ENCODE measurements at regions not wholly inside any gene's neighbourhood (a gene's known extent, or its start where the extent isn't known, plus 50 kb on each side); places are given as distances from the start of the nearest gene placed in this dataset.

DNA sequence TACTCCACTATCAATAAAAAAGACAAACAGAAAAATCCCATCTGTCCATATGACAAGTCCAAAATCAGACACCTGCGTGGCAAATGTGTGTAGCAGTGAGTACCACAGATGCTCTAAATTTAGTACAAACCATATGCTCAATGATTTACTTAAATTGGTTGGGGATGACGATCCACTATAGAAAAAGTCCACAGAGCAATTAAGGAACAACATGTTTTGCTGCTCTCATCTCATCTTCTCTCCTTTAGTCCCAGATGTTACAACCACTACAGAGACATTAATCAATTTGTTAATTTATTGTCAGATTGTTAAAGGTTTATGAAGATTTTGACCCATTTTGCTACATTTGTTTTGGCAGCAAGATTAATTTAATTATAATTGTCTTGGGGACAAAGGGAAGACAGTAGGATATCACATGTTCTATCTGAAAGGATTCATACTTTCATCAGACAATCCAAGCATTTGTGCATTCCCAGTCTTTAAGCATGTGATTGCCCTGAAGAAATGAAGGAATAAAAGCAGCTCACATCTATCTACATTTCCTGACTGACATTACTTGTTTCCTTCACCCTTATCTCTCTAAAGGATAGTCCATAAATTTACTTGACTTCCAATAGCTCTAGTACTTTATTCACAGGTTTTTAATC, 2268.1 kb downstream of the PCDH7 start:
- no peaks in the 10 kb centered on the region for H3K4me1 Mint-ChIP-seq (ENCODE audit: low read depth)
- CTCF ChIA-PET: no interaction called here

DNA sequence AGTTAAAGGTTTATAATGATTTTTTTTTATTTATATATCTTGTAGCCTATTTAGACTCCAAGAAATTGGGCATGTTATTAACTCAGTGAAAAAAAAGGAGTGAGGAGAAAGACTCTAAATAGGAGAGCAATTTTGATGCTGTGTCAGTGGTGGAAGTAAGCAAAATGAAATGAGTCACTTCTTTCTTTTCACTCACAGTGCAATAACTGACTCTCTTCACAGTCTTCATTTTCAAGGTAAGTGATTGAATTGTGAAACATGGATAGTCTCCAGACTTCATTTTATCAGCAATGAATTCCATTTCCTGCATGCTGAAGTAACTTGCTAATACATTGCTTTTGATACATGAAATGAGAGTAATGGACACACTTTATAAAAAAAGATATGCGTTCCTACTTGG, 2271.5 kb downstream of the PCDH7 start:
- no peak overlapping the region for H3K27ac Mint-ChIP-seq
- DNase-seq: no peak
- no peaks in the 10 kb centered on the region for H3K4me1 Mint-ChIP-seq (ENCODE audit: low read depth)
- H3K36me3 Mint-ChIP-seq (ENCODE audit: low read depth): no peaks in the 10 kb centered on the region
- no peak overlapping the region for H3K4me3 Mint-ChIP-seq
- intact Hi-C loops (cut with micrococcal nuclease): no loop called here
- CTCF ChIA-PET: no interaction called here
- H3K27me3 Mint-ChIP-seq (ENCODE audit: low read depth): no peaks in the 10 kb centered on the region
- H3K9me3 Mint-ChIP-seq: no peaks in the 10 kb centered on the region

More for the DNA sequence above, 2268.1 kb downstream of the PCDH7 start:
- Mint-ChIP-seq H3K4me3 (no peak overlapping the region), H3K9me3 (peaks cover 2% of the 10 kb centered on the region), H3K27ac (no peak overlapping the region), H3K27me3 (ENCODE audit: low read depth) (no peaks in the 10 kb centered on the region), H3K36me3 (ENCODE audit: low read depth) (no peaks in the 10 kb centered on the region)
- no peak for DNase-seq
- intact Hi-C loops (cut with micrococcal nuclease): no loop called here

DNA sequence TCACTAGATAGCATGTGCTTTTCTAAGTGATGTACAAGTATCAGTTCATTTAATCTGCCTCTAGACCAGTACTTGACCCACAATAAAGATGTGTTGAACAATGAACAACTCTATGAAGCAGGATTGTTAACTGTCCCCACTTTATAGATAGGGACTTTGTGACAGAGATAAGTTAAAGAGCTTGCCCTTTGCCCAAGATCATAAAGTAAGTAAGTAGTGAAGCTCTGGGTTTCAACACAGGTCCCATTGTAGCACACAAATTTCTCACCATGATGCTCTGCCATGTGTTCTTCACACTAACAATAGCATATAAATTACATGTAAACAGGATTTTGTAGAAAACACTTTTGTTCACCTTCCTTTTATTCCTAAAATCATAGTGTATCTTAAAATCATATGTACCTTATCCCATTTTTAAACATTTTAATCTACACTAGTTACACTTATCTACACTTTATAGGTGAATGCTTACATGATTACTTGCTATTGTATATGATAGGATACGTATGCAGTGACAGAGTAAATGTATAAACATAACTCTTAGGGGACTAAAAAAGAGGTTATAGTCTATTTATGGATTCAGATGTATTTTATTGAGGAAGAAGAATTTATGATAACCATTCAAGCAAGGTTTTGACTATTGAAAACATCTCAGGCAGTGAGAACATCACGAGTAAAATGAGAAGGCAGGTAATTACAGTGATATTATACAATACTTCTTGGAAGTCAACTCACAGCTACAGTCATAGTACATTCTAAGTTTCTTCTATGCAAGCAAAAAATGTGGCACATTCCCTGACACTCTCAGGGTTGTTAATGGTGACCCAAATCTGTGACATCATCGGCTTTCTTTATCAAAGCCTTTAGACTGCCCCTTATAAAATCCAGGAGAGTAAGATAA, 2275.1 kb downstream of the PCDH7 start:
- CTCF ChIA-PET: no interaction called here
- Mint-ChIP-seq H3K4me1 (ENCODE audit: low read depth) (no peaks in the 10 kb centered on the region), H3K36me3 (ENCODE audit: low read depth) (no peaks in the 10 kb centered on the region), H3K4me3 (no peak overlapping the region), H3K27me3 (ENCODE audit: low read depth) (no peaks in the 10 kb centered on the region), H3K27ac (no peak overlapping the region), H3K9me3 (peaks cover 3% of the 10 kb centered on the region)
- no peak for DNase-seq
- intact Hi-C loops (cut with micrococcal nuclease): no loop called here

DNA sequence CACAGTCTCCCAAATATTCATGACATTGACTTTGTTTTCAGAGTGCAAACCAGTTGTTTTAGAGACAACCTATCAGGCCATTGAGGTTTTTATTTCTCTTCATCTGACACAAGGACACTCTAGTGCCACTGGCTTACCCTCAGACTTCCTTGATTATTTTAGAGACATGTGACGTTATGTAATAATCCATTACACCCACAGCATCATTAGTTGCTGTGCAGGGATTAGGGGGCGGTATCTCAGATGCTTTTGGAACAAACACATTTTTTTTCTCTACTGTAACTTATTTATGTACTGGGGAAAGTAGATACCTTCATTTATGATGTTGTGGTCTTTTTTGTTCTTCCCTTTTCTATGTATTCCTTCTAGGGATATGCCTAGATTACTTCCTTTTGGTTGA, 2293.1 kb downstream of the PCDH7 start:
- DNase-seq: no peak
- intact Hi-C loops (cut with micrococcal nuclease): no loop called here
- no peak overlapping the region for H3K4me3 Mint-ChIP-seq
- H3K27me3 Mint-ChIP-seq (ENCODE audit: low read depth): no peaks in the 10 kb centered on the region
- H3K4me1 Mint-ChIP-seq (ENCODE audit: low read depth): no peaks in the 10 kb centered on the region
- no peaks in the 10 kb centered on the region for H3K36me3 Mint-ChIP-seq (ENCODE audit: low read depth)
- peaks cover 9% of the 10 kb centered on the region for H3K9me3 Mint-ChIP-seq
- H3K27ac Mint-ChIP-seq: no peak overlapping the region
- CTCF ChIA-PET: no interaction called here

DNA sequence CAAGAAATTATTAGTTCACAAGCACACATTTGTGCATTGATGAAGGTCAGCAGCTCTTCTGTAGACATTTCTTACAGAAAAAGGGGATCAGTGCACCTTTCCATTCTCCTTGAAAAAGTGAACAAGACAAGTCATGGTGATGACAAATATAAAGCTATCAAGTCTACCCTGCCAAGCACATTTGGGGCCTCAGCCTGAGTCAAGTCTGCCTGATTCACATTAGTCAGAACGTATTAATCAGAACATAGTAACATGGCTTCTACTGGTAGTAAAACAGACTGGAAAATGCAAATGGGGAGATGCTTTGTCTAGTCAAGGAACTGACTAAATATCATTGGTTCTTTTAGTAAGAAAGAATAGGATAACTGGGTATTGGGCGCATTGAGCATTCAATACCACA, 2305.1 kb downstream of the PCDH7 start:
- CTCF ChIA-PET: no interaction called here
- H3K27me3 Mint-ChIP-seq (ENCODE audit: low read depth): no peaks in the 10 kb centered on the region
- no peak overlapping the region for H3K4me3 Mint-ChIP-seq
- no peaks in the 10 kb centered on the region for H3K4me1 Mint-ChIP-seq (ENCODE audit: low read depth)
- no peaks in the 10 kb centered on the region for H3K36me3 Mint-ChIP-seq (ENCODE audit: low read depth)
- no peak overlapping the region for H3K27ac Mint-ChIP-seq
- intact Hi-C loops (cut with micrococcal nuclease): no loop called here
- no peak for DNase-seq
- peaks cover 2% of the 10 kb centered on the region for H3K9me3 Mint-ChIP-seq

DNA sequence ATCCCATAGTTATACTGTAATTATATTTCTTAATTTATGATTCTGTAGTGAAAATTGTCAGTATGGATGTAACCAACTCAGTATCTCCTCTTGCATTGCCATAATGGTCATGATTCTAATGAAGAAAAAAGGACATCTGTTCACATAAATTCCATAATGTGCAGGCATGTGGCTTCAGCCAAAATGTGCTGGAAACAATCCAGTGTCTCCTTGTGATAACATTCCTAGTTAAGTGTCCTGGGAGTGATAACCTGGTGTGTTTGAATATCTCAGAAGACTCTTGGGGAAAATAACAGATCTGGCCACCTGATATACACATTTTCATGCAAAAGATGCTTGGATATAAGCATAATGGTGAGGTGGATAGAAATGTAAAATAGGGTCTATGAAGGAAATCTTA, 2309.8 kb downstream of the PCDH7 start:
- DNase-seq: no peak
- no peak overlapping the region for H3K27ac Mint-ChIP-seq
- intact Hi-C loops (cut with micrococcal nuclease): no loop called here
- H3K4me3 Mint-ChIP-seq: no peak overlapping the region
- H3K36me3 Mint-ChIP-seq (ENCODE audit: low read depth): no peaks in the 10 kb centered on the region
- CTCF ChIA-PET: no interaction called here
- H3K9me3 Mint-ChIP-seq: no peaks in the 10 kb centered on the region
- no peaks in the 10 kb centered on the region for H3K27me3 Mint-ChIP-seq (ENCODE audit: low read depth)
- H3K4me1 Mint-ChIP-seq (ENCODE audit: low read depth): no peaks in the 10 kb centered on the region

DNA sequence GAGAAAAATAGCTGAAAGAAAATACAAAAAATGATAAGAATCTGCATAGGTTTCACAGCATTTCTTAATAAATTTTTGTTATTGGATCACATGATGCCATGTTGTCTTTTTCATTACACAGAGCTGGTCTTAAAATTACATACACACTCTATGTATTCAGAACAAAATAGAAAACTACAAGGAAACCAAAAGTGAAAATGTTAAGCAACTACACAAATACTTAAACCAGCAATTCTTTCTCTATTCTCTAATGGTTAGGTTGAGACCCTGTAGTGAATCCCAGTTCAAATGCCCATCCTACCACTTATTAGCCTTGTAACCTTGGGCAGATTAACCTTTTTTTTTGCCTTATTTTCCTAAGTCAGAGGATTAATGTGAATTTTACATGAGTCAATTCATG, 2311.2 kb downstream of the PCDH7 start:
- DNase-seq: no peak
- H3K27me3 Mint-ChIP-seq (ENCODE audit: low read depth): no peaks in the 10 kb centered on the region
- no peaks in the 10 kb centered on the region for H3K36me3 Mint-ChIP-seq (ENCODE audit: low read depth)
- CTCF ChIA-PET: no interaction called here
- intact Hi-C loops (cut with micrococcal nuclease): no loop called here
- H3K27ac Mint-ChIP-seq: no peak overlapping the region
- no peak overlapping the region for H3K4me3 Mint-ChIP-seq
- H3K4me1 Mint-ChIP-seq (ENCODE audit: low read depth): no peaks in the 10 kb centered on the region
- no peaks in the 10 kb centered on the region for H3K9me3 Mint-ChIP-seq

DNA sequence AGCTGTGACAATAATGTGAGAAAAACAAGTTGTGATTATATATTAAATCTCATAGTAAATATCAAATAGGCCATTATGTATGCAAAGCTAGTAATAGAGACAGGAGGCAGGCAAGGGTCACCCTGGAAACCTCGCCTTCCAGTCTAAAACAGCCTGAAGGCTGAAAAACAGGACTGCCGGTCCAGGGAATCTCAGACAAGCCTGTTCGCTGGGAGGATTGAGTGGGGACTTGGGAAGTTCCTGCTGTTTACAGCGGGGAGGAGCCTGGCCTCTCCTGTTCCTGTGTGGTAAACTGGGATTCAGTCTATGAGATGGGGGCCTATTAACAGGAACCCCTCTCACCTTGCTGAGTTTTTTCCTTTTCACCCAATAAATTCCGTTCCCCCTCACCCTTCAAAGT, 2317.3 kb downstream of the PCDH7 start:
- no peak overlapping the region for H3K27ac Mint-ChIP-seq
- no peaks in the 10 kb centered on the region for H3K27me3 Mint-ChIP-seq (ENCODE audit: low read depth)
- H3K4me1 Mint-ChIP-seq (ENCODE audit: low read depth): no peaks in the 10 kb centered on the region
- H3K9me3 Mint-ChIP-seq: no peaks in the 10 kb centered on the region
- DNase-seq: no peak
- H3K36me3 Mint-ChIP-seq (ENCODE audit: low read depth): no peaks in the 10 kb centered on the region
- intact Hi-C loops (cut with micrococcal nuclease): no loop called here
- no peak overlapping the region for H3K4me3 Mint-ChIP-seq
- CTCF ChIA-PET: no interaction called here

DNA sequence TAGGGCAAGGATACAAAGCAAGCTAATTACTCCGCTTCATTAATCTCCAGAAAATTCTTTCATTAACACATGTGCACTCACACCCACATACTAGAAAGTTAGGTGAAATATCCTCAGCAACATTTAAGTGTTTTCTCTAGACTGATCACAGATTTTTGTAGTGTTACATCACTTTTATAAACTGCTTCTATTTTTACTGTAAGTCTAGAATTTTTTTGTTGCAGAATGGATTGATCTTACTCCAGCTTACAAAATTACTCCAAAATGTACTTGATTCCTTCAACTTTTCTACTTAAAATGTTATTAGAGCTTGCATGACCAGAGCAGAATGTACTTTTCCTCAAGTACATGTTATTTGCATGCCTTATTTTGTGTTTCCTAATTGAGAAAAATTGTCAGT, 2325.2 kb downstream of the PCDH7 start:
- Mint-ChIP-seq H3K36me3 (ENCODE audit: low read depth) (no peaks in the 10 kb centered on the region), H3K9me3 (peaks cover 4% of the 10 kb centered on the region), H3K27me3 (ENCODE audit: low read depth) (no peaks in the 10 kb centered on the region), H3K4me3 (no peak overlapping the region), H3K27ac (no peak overlapping the region), H3K4me1 (ENCODE audit: low read depth) (no peaks in the 10 kb centered on the region)
- CTCF ChIA-PET: no interaction called here
- DNase-seq: no peak
- intact Hi-C loops (cut with micrococcal nuclease): no loop called here

DNA sequence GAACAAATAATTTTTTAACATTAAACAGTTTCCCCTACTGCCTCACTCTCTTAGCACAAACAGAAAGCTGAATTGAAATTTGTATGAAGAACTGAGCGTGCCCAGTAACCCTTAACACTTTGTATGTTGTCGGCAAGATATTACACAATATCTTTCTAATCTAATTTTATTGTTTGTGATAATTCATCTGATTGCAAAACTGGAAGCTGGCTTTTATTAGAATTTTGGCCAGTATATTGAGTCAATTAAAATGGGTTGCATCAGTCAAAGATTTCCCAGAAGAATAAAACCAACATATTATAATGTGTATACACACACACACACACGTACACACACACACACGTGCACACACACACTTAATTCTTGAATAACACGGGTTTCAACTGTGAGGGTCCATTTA, 2332.1 kb downstream of the PCDH7 start:
- Mint-ChIP-seq H3K4me3 (no peak overlapping the region), H3K27ac (no peak overlapping the region)

DNA sequence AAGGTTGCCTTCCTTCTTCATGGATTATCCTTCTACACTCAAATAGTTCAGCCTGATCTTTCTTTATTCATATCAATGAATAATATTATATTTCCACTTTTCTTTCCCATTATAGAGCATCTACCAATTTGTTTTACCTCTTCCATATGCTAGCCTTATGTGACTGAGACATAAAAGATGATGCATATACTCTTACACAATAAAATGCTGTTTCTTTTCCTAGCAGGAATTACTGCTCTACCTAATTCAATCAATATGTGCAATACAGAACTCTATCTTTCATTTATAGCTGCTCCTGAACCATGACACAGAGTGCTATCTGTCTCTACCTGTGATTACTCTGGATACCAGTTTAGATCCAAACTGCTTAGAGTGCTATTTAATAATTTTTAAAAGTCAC, 2334.0 kb downstream of the PCDH7 start:
- CTCF ChIA-PET: interaction anchor here (0.6 kb wide), 1 partner anchor 298 kb away, joined by 3 read pairs; no protein-coding TSS in a partner anchor
- H3K27me3 Mint-ChIP-seq (ENCODE audit: low read depth): no peaks in the 10 kb centered on the region
- DNase-seq: no peak
- intact Hi-C loops (cut with micrococcal nuclease): no loop called here
- no peaks in the 10 kb centered on the region for H3K4me1 Mint-ChIP-seq (ENCODE audit: low read depth)
- no peak overlapping the region for H3K27ac Mint-ChIP-seq
- no peak overlapping the region for H3K4me3 Mint-ChIP-seq
- H3K36me3 Mint-ChIP-seq (ENCODE audit: low read depth): no peaks in the 10 kb centered on the region
- H3K9me3 Mint-ChIP-seq: no peaks in the 10 kb centered on the region

More for the DNA sequence above, 2332.1 kb downstream of the PCDH7 start:
- Mint-ChIP-seq H3K4me1 (ENCODE audit: low read depth) (no peaks in the 10 kb centered on the region), H3K36me3 (ENCODE audit: low read depth) (no peaks in the 10 kb centered on the region), H3K27me3 (ENCODE audit: low read depth) (no peaks in the 10 kb centered on the region), H3K9me3 (peaks cover 2% of the 10 kb centered on the region)
- CTCF ChIA-PET: no interaction called here
- no peak for DNase-seq
- intact Hi-C loops (cut with micrococcal nuclease): no loop called here

DNA sequence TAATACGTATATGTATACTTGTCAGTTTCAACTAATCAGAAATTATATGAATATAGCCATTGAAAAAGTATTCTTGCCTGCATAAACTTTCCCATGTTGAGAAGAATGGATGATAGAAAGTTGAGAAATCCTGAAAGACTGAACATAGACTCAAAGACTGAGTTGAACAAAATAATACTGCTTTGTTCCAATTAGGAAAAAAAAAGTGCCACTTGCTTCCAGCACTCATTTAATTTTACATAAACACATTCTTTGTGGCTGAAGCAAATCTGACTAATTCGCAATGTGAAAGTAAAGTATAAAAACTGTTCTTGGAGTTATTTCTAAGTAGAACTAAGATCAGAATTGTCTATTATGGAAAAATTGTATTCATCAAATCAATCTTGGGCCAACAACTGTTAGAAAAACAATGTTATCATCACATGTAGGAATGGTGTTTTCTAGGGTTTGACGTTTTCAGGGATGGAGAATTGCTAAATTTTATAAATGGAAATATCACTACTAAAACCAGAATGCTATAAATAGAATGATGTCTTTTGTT, 2334.6 kb downstream of the PCDH7 start:
- Mint-ChIP-seq H3K27ac (no peak overlapping the region), H3K4me1 (ENCODE audit: low read depth) (no peaks in the 10 kb centered on the region), H3K4me3 (no peak overlapping the region), H3K27me3 (ENCODE audit: low read depth) (no peaks in the 10 kb centered on the region), H3K36me3 (ENCODE audit: low read depth) (no peaks in the 10 kb centered on the region), H3K9me3 (no peaks in the 10 kb centered on the region)
- CTCF ChIA-PET: interaction anchor here (0.6 kb wide), 1 partner anchor 297 kb away, joined by 3 read pairs; no protein-coding TSS in a partner anchor
- intact Hi-C loops (cut with micrococcal nuclease): no loop called here
- DNase-seq: no peak

DNA sequence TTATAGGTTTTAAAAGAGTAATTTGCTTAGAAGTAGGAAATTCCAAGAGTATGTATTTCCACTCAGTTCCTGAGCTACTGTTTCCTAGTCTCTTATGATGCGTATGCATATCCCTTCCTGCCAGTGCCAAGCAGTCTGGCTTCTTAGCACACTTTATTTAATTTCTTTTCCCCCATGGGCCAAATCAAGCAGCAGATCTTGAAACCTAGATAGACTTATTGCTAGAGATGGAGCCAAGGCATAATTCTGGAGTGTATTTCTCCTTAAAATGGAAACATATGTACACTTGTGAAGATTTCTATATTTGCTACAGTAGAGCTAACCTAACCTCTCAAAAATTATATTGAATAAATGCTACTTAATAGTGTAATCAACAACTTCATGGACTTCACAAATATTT, 2337.6 kb downstream of the PCDH7 start:
- H3K9me3 Mint-ChIP-seq: no peaks in the 10 kb centered on the region
- H3K4me3 Mint-ChIP-seq: no peak overlapping the region
- DNase-seq: no peak
- intact Hi-C loops (cut with micrococcal nuclease): no loop called here
- no peak overlapping the region for H3K27ac Mint-ChIP-seq
- CTCF ChIA-PET: no interaction called here
- no peaks in the 10 kb centered on the region for H3K36me3 Mint-ChIP-seq (ENCODE audit: low read depth)
- no peaks in the 10 kb centered on the region for H3K27me3 Mint-ChIP-seq (ENCODE audit: low read depth)
- no peaks in the 10 kb centered on the region for H3K4me1 Mint-ChIP-seq (ENCODE audit: low read depth)
